Loucy (cell line): ENCODE measurements at regions not wholly inside any gene's neighbourhood (a gene's known extent, or its start where the extent isn't known, plus 50 kb on each side); places are given as distances from the start of the nearest gene placed in this dataset.

ENCODE experiments used
- H2AFZ ChIP-seq: fragments of 200-600 bp; sonication (generic); 2 replicates; pipeline ENCODE4 v1.6.0; 2016; ENCODE audit warnings: antibody characterized with exemption, mild to moderate bottlenecking, low read length, moderate library complexity
- H3F3A ChIP-seq: fragments of 200-600 bp; 2 replicates; pipeline ENCODE4 v1.6.0; 2016; ENCODE audit warnings: antibody characterized with exemption, low read depth, mild to moderate bottlenecking
- H3K27me3 ChIP-seq: fragments of 200-600 bp; sonication (generic); 2 replicates; pipeline ENCODE4 v1.6.1; 2014; ENCODE audit warnings: low read length, mild to moderate bottlenecking; ENCODE audit not compliant: insufficient read depth, poor library complexity, severe bottlenecking
- H3K36me3 ChIP-seq: fragments of 200-600 bp; sonication (generic); 2 replicates; pipeline ENCODE4 v1.6.1; 2016; ENCODE audit warnings: low read length; ENCODE audit not compliant: insufficient read depth
- H3K4me1 ChIP-seq: fragments of 200-600 bp; sonication (generic); 2 replicates; pipeline ENCODE4 v1.5.1; 2014; ENCODE audit warnings: low read length, mild to moderate bottlenecking; ENCODE audit not compliant: insufficient read depth, poor library complexity, severe bottlenecking
- H3K4me2 ChIP-seq: fragments of 200-600 bp; sonication (generic); 2 replicates; pipeline ENCODE4 v1.6.0; 2014; ENCODE audit warnings: antibody characterized with exemption, low read length, low read depth, mild to moderate bottlenecking; ENCODE audit not compliant: poor library complexity, severe bottlenecking
- H3K4me3 ChIP-seq: fragments of 200-600 bp; sonication (generic); 2 replicates; pipeline ENCODE4 v1.5.1; 2014; ENCODE audit warnings: low read length, mild to moderate bottlenecking, mixed read lengths; ENCODE audit not compliant: poor library complexity, severe bottlenecking
- H3K79me2 ChIP-seq: fragments of 200-600 bp; sonication (generic); 2 replicates; pipeline ENCODE4 v1.6.1; 2014; ENCODE audit warnings: low read length; ENCODE audit not compliant: insufficient read depth
- H3K9ac ChIP-seq: fragments of 200-600 bp; sonication (generic); 2 replicates; pipeline ENCODE4 v1.6.0; 2014; ENCODE audit warnings: mild to moderate bottlenecking, low read depth, low read length, moderate library complexity; ENCODE audit not compliant: poor library complexity, severe bottlenecking
- H3K9me2 ChIP-seq: fragments of 200-600 bp; sonication (generic); replicated peaks from 2 replicates; pipeline ENCODE4 v1.6.1; 2016; ENCODE audit warnings: low read depth, low read length, mixed read lengths
- H3K9me3 ChIP-seq: fragments of 200-600 bp; sonication (generic); 2 replicates; pipeline ENCODE4 v1.6.1; 2014; ENCODE audit warnings: mild to moderate bottlenecking, antibody characterized with exemption, low read length, low read depth; ENCODE audit not compliant: insufficient read depth
- H4K20me1 ChIP-seq: fragments of 200-600 bp; sonication (generic); 2 replicates; pipeline ENCODE4 v1.6.0; 2014; ENCODE audit warnings: antibody characterized with exemption, low read length, mild to moderate bottlenecking; ENCODE audit not compliant: insufficient read depth, poor library complexity, severe bottlenecking
- EZH2phosphoT487 ChIP-seq: fragments of 200-600 bp; IDR thresholded peaks from 2 replicates; pipeline ENCODE4 v1.6.1; 2018; ENCODE audit warnings: antibody characterized with exemption, mild to moderate bottlenecking, moderate library complexity, borderline replicate concordance
- TF ChIP-seq, protein P1 (sequence below): fragments of 200-600 bp; sonication (generic); conservative IDR thresholded peaks from 2 replicates; pipeline ENCODE4 v1.5.1; 2014; ENCODE audit warnings: mild to moderate bottlenecking, antibody characterized with exemption, low read length

DNA sequence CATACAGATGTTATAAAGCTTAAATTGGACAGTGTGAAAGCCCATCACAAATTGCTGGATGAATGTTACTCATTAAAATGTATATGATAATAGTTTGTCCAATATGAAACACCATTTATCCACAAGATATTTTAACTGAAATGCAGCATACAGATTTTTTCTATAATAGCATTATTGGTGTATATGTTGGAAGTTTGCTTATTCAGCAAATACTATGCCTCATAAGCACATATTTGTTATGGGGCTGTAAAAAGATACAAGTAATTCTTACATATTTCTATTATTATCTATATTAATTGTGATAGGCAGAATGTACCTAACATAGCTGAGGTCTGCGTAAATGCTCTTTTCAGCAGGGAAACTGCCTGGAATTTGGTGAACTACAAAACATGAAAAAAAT lies 790.5 kb downstream of the DIPK2A start:
- Histone ChIP-seq H3K9me3 (no peaks in the 10 kb centered on the region), H3K4me2 (no peak overlapping the region), H3F3A (no peaks in the 10 kb centered on the region), H3K36me3 (no peaks in the 10 kb centered on the region), H3K9me2 (no peaks in the 10 kb centered on the region), H3K79me2 (no peaks in the 10 kb centered on the region), H2AFZ (no peak overlapping the region), H3K9ac (no peak overlapping the region), H3K4me1 (no peaks in the 10 kb centered on the region), H3K27me3 (no peaks in the 10 kb centered on the region), H4K20me1 (no peaks in the 10 kb centered on the region), H3K4me3 (no peak overlapping the region)
- TF ChIP-seq, protein P1, sequence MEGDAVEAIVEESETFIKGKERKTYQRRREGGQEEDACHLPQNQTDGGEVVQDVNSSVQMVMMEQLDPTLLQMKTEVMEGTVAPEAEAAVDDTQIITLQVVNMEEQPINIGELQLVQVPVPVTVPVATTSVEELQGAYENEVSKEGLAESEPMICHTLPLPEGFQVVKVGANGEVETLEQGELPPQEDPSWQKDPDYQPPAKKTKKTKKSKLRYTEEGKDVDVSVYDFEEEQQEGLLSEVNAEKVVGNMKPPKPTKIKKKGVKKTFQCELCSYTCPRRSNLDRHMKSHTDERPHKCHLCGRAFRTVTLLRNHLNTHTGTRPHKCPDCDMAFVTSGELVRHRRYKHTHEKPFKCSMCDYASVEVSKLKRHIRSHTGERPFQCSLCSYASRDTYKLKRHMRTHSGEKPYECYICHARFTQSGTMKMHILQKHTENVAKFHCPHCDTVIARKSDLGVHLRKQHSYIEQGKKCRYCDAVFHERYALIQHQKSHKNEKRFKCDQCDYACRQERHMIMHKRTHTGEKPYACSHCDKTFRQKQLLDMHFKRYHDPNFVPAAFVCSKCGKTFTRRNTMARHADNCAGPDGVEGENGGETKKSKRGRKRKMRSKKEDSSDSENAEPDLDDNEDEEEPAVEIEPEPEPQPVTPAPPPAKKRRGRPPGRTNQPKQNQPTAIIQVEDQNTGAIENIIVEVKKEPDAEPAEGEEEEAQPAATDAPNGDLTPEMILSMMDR = no peak
- no peak for TF ChIP-seq EZH2phosphoT487

DNA sequence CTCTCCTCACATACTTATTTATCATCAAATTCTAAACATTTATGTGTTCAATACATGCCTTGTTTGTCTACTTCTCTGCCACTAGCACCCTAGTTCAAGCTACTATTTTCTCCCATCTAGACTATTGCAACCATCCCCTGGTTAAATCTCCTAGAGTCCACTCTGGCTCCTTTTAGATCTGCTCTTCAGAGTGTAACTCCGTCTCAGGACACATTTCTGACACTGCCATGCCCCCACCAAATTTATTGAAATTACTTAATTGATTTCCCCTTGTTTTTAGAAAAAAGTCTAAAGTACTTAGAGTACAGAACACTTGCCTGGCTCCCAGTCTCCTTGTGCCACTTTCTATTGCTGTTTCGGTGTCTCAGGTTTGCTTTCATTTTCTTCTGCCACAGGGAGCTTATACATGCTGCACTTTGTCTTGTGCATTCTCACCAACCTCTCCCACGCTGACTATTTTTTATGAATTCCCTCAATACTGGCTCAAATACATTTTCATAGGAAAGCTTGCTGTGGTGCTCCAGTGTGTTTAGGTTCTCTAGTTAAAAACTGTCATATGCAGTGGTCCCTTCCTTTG lies 792.3 kb downstream of the DIPK2A start:
- Histone ChIP-seq H3K4me2 (peak overlapping the region; percentile 43), H3K27me3 (no peaks in the 10 kb centered on the region), H3K36me3 (no peaks in the 10 kb centered on the region), H3F3A (no peaks in the 10 kb centered on the region), H3K9ac (no peak overlapping the region), H3K79me2 (no peaks in the 10 kb centered on the region), H3K9me2 (no peaks in the 10 kb centered on the region), H2AFZ (peak overlapping the region; percentile 82), H3K4me1 (no peaks in the 10 kb centered on the region), H4K20me1 (no peaks in the 10 kb centered on the region), H3K9me3 (no peaks in the 10 kb centered on the region), H3K4me3 (peak overlapping the region; percentile 57)
- no peak for TF ChIP-seq EZH2phosphoT487
- TF ChIP-seq, protein P1 = no peak

DNA sequence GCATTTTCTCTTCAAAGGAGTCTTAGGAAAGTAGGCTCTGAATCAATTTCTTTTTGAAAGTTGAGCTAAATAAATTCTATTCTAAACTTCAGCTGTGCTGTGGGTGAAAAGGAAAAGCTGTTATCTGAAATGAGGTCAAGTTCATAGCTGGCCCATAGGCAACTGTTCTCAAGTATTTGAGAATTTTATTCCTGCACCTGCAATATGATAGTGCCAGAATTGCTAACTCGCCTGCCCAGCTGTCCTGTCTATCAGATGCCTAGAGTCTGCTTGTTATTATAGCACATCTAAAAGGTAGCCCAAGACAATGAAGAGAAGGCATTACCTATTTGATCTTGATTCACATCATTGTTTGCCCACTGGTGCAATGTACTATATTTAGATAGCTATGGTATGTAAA lies 798.7 kb downstream of the DIPK2A start:
- Histone ChIP-seq H3K9me2 (no peaks in the 10 kb centered on the region), H2AFZ (no peak overlapping the region), H3F3A (no peaks in the 10 kb centered on the region), H3K4me2 (no peak overlapping the region), H3K79me2 (no peaks in the 10 kb centered on the region), H3K4me3 (no peak overlapping the region), H3K36me3 (no peaks in the 10 kb centered on the region), H4K20me1 (no peaks in the 10 kb centered on the region), H3K4me1 (no peaks in the 10 kb centered on the region), H3K9me3 (no peaks in the 10 kb centered on the region), H3K27me3 (no peaks in the 10 kb centered on the region), H3K9ac (no peak overlapping the region)
- no peak for TF ChIP-seq EZH2phosphoT487
- TF ChIP-seq, protein P1 = no peak
